WERI-Rb-1 (cell line): ENCODE measurements at regions not wholly inside any gene's neighbourhood (a gene's known extent, or its start where the extent isn't known, plus 50 kb on each side); places are given as distances from the start of the nearest gene placed in this dataset.

ENCODE experiments used
- DNase-seq: peaks from one replicate; pipeline ENCODE4 v3.0.0-alpha.2; 2020
- H3K27ac ChIP-seq: fragments of 250-450 bp; sonication (Bioruptor Pico); 2 replicates; pipeline ENCODE4 v1.5.1; 2020; ENCODE audit warnings: mild to moderate bottlenecking, moderate library complexity
- H3K27me3 ChIP-seq: fragments of 250-450 bp; sonication (Bioruptor Pico); 2 replicates; pipeline ENCODE4 v1.5.1; 2021; ENCODE audit warnings: mild to moderate bottlenecking, low read depth, moderate library complexity; ENCODE audit not compliant: insufficient read depth, severe bottlenecking
- H3K36me3 ChIP-seq: fragments of 250-450 bp; sonication (Bioruptor Pico); 2 replicates; pipeline ENCODE4 v1.5.1; 2020; ENCODE audit warnings: mild to moderate bottlenecking, moderate library complexity
- H3K4me3 ChIP-seq: 2 replicates; pipeline ENCODE4 v1.5.1; 2011; ENCODE audit warnings: low read depth, mild to moderate bottlenecking, control low read depth, low read length
- H3K9me3 ChIP-seq: fragments of 250-450 bp; sonication (Bioruptor Pico); 2 replicates; pipeline ENCODE4 v1.5.1; 2021; ENCODE audit warnings: mild to moderate bottlenecking, moderate library complexity; ENCODE audit not compliant: severe bottlenecking
- CTCF ChIP-seq: IDR thresholded peaks from 2 replicates; pipeline ENCODE4 v1.5.1; 2011; ENCODE audit warnings: low read depth, mild to moderate bottlenecking, control low read depth, inconsistent platforms, low read length

DNA sequence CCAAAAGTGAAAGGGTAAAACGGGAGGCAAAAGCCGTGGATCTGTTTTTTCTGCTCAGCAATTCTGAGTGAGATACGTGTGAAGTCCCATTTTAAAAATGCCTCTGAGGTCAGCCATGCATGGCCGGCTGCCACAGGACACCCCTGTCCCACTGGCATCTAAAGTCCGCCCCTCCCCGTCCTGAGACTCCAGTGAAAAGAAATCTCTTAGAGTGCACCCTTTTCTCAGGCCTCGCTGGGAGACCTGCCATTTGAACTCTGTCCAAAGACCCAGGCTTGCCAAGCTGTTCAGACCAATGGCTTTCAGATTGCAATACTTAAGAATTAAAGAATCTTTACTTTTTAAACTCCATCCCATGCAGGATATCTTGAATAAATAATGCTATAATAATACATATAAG lies 61.0 kb upstream of the SLC24A5 start:
- Histone ChIP-seq H3K36me3 (no peaks in the 10 kb centered on the region), H3K4me3 (no peak overlapping the region), H3K27me3 (no peaks in the 10 kb centered on the region), H3K9me3 (no peaks in the 10 kb centered on the region), H3K27ac (no peak overlapping the region)
- TF ChIP-seq CTCF = no peak
- no peak for DNase-seq

DNA sequence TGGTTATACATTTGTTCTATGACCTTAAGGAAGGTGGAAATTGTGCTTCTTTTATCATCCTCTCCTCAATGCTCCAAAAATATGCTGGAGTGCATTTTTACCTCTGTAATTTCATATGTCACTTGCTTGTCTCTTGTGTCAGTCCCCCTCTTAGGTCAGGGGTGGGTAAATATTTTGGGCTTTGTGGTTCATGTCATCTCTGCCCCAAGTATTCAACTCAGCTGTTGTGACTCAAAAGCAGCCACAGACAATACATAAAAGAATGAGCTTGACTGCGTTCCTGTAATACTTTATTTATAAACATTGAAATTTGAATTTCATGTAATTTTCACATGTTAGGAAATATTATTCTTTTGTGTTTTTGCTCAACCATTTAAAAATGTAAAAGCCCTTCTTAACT lies 60.4 kb upstream of the SLC24A5 start:
- Histone ChIP-seq H3K27ac (no peak overlapping the region), H3K4me3 (no peak overlapping the region), H3K36me3 (no peaks in the 10 kb centered on the region), H3K27me3 (no peaks in the 10 kb centered on the region), H3K9me3 (no peaks in the 10 kb centered on the region)
- TF ChIP-seq CTCF = no peak
- no peak for DNase-seq

DNA sequence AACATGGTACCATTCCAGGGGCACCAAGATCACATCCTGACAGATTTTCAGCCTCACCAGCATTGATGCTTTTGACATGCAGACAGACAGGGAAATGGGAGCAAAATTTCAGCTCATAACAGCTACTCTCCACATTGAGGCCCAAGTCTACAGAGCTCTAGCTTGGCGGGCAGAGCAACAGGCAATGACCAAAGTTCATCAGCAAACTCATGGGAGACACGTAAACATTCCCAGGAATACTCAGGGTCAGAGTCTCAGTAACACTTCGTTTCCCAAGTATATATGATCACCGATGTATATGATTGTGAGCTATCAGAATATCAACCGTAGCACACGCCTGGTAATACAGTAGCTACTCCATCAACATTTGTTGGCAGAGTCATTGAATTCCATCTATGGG lies 59.2 kb upstream of the SLC24A5 start:
- TF ChIP-seq CTCF = no peak
- no peak for DNase-seq

GRCh38 chr15:48062148-48062872 lies 58.5 kb upstream of the SLC24A5 start:
- Histone ChIP-seq H3K36me3 (no peaks in the 10 kb centered on the region), H3K27me3 (no peaks in the 10 kb centered on the region), H3K4me3 (no peak overlapping the region), H3K9me3 (no peaks in the 10 kb centered on the region), H3K27ac (no peak overlapping the region)
- no peak for DNase-seq
- no peak for TF ChIP-seq CTCF

More for the DNA sequence above, 59.2 kb upstream of the SLC24A5 start:
- Histone ChIP-seq H3K27me3 (no peaks in the 10 kb centered on the region), H3K36me3 (no peaks in the 10 kb centered on the region), H3K9me3 (no peaks in the 10 kb centered on the region), H3K4me3 (no peak overlapping the region), H3K27ac (no peak overlapping the region)

- peak; percentile 71 for DNase-seq
- H3K4me3 ChIP-seq = no peak overlapping the region
- no peak overlapping the region for H3K27ac ChIP-seq
- no peaks in the 10 kb centered on the region for H3K27me3 ChIP-seq
- no peaks in the 10 kb centered on the region for H3K36me3 ChIP-seq
- no peak for TF ChIP-seq CTCF
- no peaks in the 10 kb centered on the region for H3K9me3 ChIP-seq
Observed at GRCh38 chr15:48063411-48063985, 57.3 kb upstream of the SLC24A5 start.

DNA sequence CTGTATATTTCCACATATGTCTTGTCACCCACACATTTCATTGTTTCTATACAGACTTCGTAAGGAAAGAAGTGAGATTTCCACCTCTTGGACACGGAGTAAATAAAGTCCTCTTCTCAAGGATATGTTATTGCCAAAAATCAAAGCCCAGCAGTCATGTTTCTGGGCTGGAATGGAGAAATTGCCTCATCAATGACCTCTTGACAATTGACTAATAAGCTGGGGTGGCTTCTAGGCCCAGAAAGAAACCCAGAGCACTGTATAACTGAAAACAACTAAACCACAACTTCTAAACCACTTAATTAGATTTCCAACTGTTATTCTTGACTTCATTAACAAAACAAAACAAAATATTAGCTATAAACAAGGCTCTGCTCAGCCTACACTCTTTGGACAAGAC lies 56.4 kb upstream of the SLC24A5 start:
- no peak for TF ChIP-seq CTCF
- Histone ChIP-seq H3K27me3 (no peaks in the 10 kb centered on the region), H3K36me3 (no peaks in the 10 kb centered on the region), H3K4me3 (no peak overlapping the region), H3K27ac (no peak overlapping the region), H3K9me3 (no peaks in the 10 kb centered on the region)
- DNase-seq = no peak
